PC-9 (cell line): ENCODE measurements at regions not wholly inside any gene's neighbourhood (a gene's known extent, or its start where the extent isn't known, plus 50 kb on each side); places are given as distances from the start of the nearest gene placed in this dataset.

Experiments used
- BruUV-seq: library from RNA; stranded (reverse); fragments of 400-500 nt; replicated peaks from 2 replicates; lab custom pipeline; 2021; lab: Mats Ljungman, UMichigan
- CTCF ChIA-PET: fragments of 300-600 bp; sonication (Branson Sonifier 250); formaldehyde crosslinking; loops from one replicate; lab custom pipeline; 2022; ENCODE audit warnings: antibody characterized with exemption; lab: Charles Lee
- POLR2A ChIA-PET: fragments of 300-600 bp; sonication (Branson Sonifier 250); formaldehyde crosslinking; loops from one replicate; lab custom pipeline; 2022; ENCODE audit warnings: antibody characterized with exemption; ENCODE audit not compliant: unreplicated experiment; lab: Charles Lee
- DNase-seq, 2 experiments: peaks; one replicate each; pipeline versions ENCODE4 v3.0.0 to v3.0.0-alpha.2; 2015 to 2022; ENCODE audit warnings: mixed read lengths in 1 of 2
- H2AFZ ChIP-seq: fragments of 200-600 bp; sonication (generic); 2 replicates; pipeline ENCODE4 v1.8.1; 2017; ENCODE audit warnings: antibody characterized with exemption
- H3F3A ChIP-seq: fragments of 200-600 bp; sonication (generic); 2 replicates; pipeline ENCODE4 v1.8.1; 2017; ENCODE audit warnings: antibody characterized with exemption, mild to moderate bottlenecking, low read depth; ENCODE audit not compliant: insufficient read depth
- H3K27ac ChIP-seq: fragments of 200-600 bp; sonication (generic); 2 replicates; pipeline ENCODE4 v1.6.1; 2016; ENCODE audit warnings: mixed run types
- H3K27me3 ChIP-seq: fragments of 200-600 bp; sonication (generic); 2 replicates; pipeline ENCODE4 v1.6.1; 2016; ENCODE audit warnings: low read depth, mixed run types; ENCODE audit not compliant: insufficient read depth
- H3K36me3 ChIP-seq: fragments of 200-600 bp; sonication (generic); 2 replicates; pipeline ENCODE4 v1.6.1; 2016; ENCODE audit warnings: low read depth, mixed run types
- H3K4me1 ChIP-seq: fragments of 200-600 bp; sonication (generic); replicated peaks from 2 replicates; pipeline ENCODE4 v1.6.1; 2016; ENCODE audit warnings: mixed run types; ENCODE audit not compliant: insufficient read depth
- H3K4me2 ChIP-seq: fragments of 200-600 bp; sonication (generic); 2 replicates; pipeline ENCODE4 v1.6.1; 2017; ENCODE audit warnings: mixed run types
- H3K4me3 ChIP-seq: fragments of 200-600 bp; sonication (generic); 2 replicates; pipeline ENCODE4 v1.6.1; 2016; ENCODE audit warnings: mixed run types
- H3K79me2 ChIP-seq: fragments of 200-600 bp; sonication (generic); 2 replicates; pipeline ENCODE4 v1.6.1; 2017; ENCODE audit warnings: low read depth, mixed run types
- H3K9me2 ChIP-seq: fragments of 200-600 bp; sonication (generic); 2 replicates; pipeline ENCODE4 v1.8.1; 2017; ENCODE audit warnings: mild to moderate bottlenecking; ENCODE audit not compliant: insufficient read depth
- H3K9me3 ChIP-seq: fragments of 200-600 bp; sonication (generic); 2 replicates; pipeline ENCODE4 v1.8.1; 2016; ENCODE audit warnings: low read depth; ENCODE audit not compliant: insufficient read depth
- H4K20me1 ChIP-seq: fragments of 200-600 bp; sonication (generic); 2 replicates; pipeline ENCODE4 v1.8.1; 2017; ENCODE audit not compliant: insufficient read depth
- CTCF ChIP-seq: fragments of 200-600 bp; sonication (generic); conservative IDR thresholded peaks from 2 replicates; pipeline ENCODE4 v1.6.1; 2017; ENCODE audit warnings: mixed run types, antibody characterized with exemption, mild to moderate bottlenecking, moderate library complexity
- EZH2 ChIP-seq: fragments of 200-600 bp; sonication (generic); IDR thresholded peaks from 2 replicates; pipeline ENCODE4 v1.8.0; 2017; ENCODE audit warnings: antibody characterized with exemption, low read depth
- intact Hi-C: fragments of 100-400 bp; cut with micrococcal nuclease; formaldehyde crosslinking; loops from one replicate; pipeline ENCODE4 v1.10.0; 2022; ENCODE audit not compliant: unreplicated experiment

- intact Hi-C loops = no loop called here
- no peaks in the 10 kb centered on the region for H3K79me2 ChIP-seq
- no peak overlapping the region for H3K4me2 ChIP-seq
- no peaks in the 10 kb centered on the region for H3K9me2 ChIP-seq
- H3K27ac ChIP-seq = no peak overlapping the region
- no TSS peak for BruUV-seq
- no peaks in the 10 kb centered on the region for H3K36me3 ChIP-seq
- H3K9me3 ChIP-seq = no peaks in the 10 kb centered on the region
- no peak for DNase-seq
- no peaks in the 10 kb centered on the region for H3K4me1 ChIP-seq
- no peak overlapping the region for H3K4me3 ChIP-seq
- H3K27me3 ChIP-seq = no peaks in the 10 kb centered on the region
- H2AFZ ChIP-seq = no peak overlapping the region
- CTCF ChIA-PET = no interaction called here
- no peaks in the 10 kb centered on the region for H4K20me1 ChIP-seq
- no peaks in the 10 kb centered on the region for H3F3A ChIP-seq
- POLR2A ChIA-PET = no interaction called here
- TF ChIP-seq EZH2 (no peak), CTCF (no peak)
Measured at GRCh38 chr3:110077093-110077492, 739.7 kb upstream of the DPPA4 start.

DNA sequence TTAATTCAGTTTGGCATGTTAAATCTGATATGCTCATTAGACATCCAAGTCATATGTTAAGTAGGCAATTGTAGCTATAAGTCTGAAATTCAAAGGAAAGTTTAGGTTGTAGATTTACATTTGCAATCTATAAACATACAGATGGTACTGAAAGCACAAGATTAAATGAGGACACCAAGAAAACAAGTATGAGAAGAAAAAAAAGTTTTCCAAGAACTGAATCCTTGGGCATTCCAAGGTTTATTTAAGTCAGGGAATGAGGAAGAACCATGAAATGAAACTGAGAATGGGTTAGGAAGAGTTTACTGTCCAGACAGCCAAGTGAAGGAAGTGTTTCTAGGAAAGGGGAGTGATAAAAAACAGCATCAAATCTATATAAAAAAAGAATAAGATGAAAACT, 756.1 kb upstream of the DPPA4 start:
- Histone ChIP-seq H3K27me3 (no peaks in the 10 kb centered on the region), H3K9me3 (no peaks in the 10 kb centered on the region), H3K79me2 (no peaks in the 10 kb centered on the region), H3K4me1 (no peaks in the 10 kb centered on the region), H3K9me2 (0 out of 2 replicates have a peak, but pooled peaks cover 8% of the 10 kb centered on the region), H2AFZ (no peak overlapping the region), H3K4me3 (no peak overlapping the region), H3K4me2 (no peak overlapping the region), H3K27ac (no peak overlapping the region), H4K20me1 (no peaks in the 10 kb centered on the region), H3F3A (no peaks in the 10 kb centered on the region), H3K36me3 (no peaks in the 10 kb centered on the region)
- intact Hi-C loops = no loop called here
- no peak for TF ChIP-seq EZH2
- no peak for TF ChIP-seq CTCF
- CTCF ChIA-PET = no interaction called here
- no peak for DNase-seq
- BruUV-seq = no TSS peak
- POLR2A ChIA-PET = interaction anchor here (0.6 kb wide), 1 partner anchor 300 kb away, joined by 5 read pairs; no protein-coding TSS in a partner anchor

DNA sequence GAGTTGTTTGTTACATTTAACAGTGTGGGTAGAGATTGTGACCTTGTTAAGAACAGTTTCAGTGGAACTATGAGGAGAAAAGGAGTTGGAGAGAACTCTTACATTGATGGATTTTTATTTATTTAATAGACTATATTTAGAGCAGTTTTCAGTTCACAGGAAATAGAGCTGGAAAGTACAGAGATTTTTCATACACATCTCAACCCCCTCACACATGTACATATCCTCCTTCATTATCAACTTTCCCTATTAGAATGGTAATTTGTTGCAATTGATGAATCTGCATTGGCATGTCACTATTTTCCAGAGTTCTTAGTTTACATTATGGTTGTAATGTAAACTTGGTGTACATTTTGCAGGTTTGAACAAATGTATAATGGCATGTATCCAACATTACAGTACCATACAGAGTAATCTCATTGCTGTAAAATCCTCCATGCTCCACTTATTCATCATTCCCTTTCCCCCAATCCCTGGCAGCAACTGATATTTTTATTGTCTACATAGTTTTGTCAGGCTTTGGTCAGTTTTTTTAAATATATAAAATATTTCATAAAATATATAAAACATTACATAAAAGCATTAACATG, 756.6 kb upstream of the DPPA4 start:
- TF ChIP-seq CTCF (no peak), EZH2 (no peak)
- H3K9me3 ChIP-seq = no peaks in the 10 kb centered on the region
- H3K27ac ChIP-seq = no peak overlapping the region
- no peaks in the 10 kb centered on the region for H4K20me1 ChIP-seq
- no peak overlapping the region for H2AFZ ChIP-seq
- H3K27me3 ChIP-seq = no peaks in the 10 kb centered on the region
- no peaks in the 10 kb centered on the region for H3K79me2 ChIP-seq
- no peak overlapping the region for H3K4me3 ChIP-seq
- POLR2A ChIA-PET = no interaction called here
- CTCF ChIA-PET = no interaction called here
- no peak overlapping the region for H3K4me2 ChIP-seq
- BruUV-seq = no TSS peak
- no peaks in the 10 kb centered on the region for H3F3A ChIP-seq
- H3K9me2 ChIP-seq = 0 out of 2 replicates have a peak, but pooled peaks cover 8% of the 10 kb centered on the region
- no peaks in the 10 kb centered on the region for H3K36me3 ChIP-seq
- no peaks in the 10 kb centered on the region for H3K4me1 ChIP-seq
- intact Hi-C loops = no loop called here
- no peak for DNase-seq
